Naive B cell (primary cell): ENCODE measurements at regions not wholly inside any gene's neighbourhood (a gene's known extent, or its start where the extent isn't known, plus 50 kb on each side); places are given as distances from the start of the nearest gene placed in this dataset.

Experiments used
- ATAC-seq, 2 donors: fragments of 150-1000 bp; cut with Tn5 transposase; 2 replicates each; pipeline ENCODE4 v1.10.0; 2021; ENCODE audit warnings: low read depth in 2 of 2, mild to moderate bottlenecking in 2 of 2, moderate library complexity in 2 of 2
- DNase-seq: peaks from one replicate; pipeline ENCODE4 v3.0.0; 2022
- H3K27ac Mint-ChIP-seq, 6 donors: one replicate each; pipeline ENCODE4 v1.8.0; 2020 to 2022; ENCODE audit warnings: mild to moderate bottlenecking in 6 of 6, mixed read lengths in 6 of 6, moderate library complexity in 5 of 6, inconsistent platforms in 2 of 6
- H3K27me3 Mint-ChIP-seq, 3 donors: one replicate each; pipeline ENCODE4 v1.8.0; 2021 to 2022; ENCODE audit warnings: mixed read lengths in 3 of 3, mild to moderate bottlenecking in 1 of 3
- H3K36me3 Mint-ChIP-seq, 2 donors: one replicate each; pipeline ENCODE4 v1.8.0; 2020 to 2022; ENCODE audit warnings: mixed read lengths in 2 of 2, inconsistent platforms in 1 of 2, mild to moderate bottlenecking in 1 of 2
- H3K4me1 Mint-ChIP-seq, 3 donors: one replicate each; pipeline ENCODE4 v1.8.0; 2020 to 2022; ENCODE audit warnings: mixed read lengths in 3 of 3, inconsistent platforms in 1 of 3, mild to moderate bottlenecking in 1 of 3, moderate library complexity in 1 of 3
- H3K4me3 Mint-ChIP-seq, 8 donors: one replicate each; pipeline ENCODE4 v1.8.0; 2020 to 2022; ENCODE audit warnings: mild to moderate bottlenecking in 8 of 8, mixed read lengths in 8 of 8, moderate library complexity in 8 of 8, inconsistent platforms in 2 of 8
- H3K9me3 Mint-ChIP-seq, 7 donors: one replicate each; pipeline ENCODE4 v1.8.0; 2020 to 2022; ENCODE audit warnings: mixed read lengths in 7 of 7, mild to moderate bottlenecking in 5 of 7, inconsistent platforms in 2 of 7, moderate library complexity in 1 of 7

DNA sequence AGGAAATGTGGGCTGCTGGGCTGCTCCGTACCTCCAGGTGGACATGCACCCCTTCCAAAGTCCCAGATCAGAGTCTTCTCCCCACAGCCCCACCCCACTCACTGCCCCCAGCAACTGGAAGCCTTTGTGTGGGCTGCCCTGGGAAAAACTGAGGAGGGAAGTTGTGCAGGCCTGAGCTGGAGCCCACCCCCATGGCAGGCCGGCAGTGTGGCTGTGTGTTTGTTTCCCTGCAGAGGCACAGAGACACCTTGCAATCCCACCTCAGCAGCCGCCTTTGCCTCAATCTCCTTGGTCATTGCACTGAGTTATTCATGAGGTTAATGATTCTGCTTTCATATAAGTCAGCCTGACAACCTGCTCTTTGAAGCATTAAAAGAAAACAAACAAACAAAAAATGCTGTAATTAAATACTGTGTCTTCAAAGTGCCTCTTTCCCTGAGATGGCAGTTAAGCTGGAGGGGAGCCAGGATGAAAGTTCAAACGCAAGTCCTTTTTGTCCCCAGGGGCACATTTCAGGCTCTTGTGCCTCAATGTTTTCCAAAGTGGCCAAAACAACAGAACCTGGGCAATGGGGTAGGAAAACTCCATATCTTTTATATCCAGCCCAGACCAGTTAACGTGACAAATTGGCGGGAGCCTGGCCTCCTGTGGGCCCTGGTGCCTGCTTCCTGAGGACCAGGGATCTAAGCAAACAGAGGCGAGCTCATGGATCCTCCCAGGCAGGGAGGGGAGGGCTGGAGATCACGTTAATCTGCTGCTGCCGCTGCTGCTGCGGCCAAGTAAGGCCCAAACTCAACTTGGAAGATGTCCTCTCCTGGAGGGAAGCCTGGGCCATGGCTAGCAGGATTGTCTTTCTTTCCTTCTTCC is 51.9 kb upstream of the TSPAN11 start:
- Mint-ChIP-seq H3K36me3 (peaks cover 0 to 4% of the 10 kb centered on the region in 2 donors), H3K4me3 (no peak overlapping the region), H3K9me3 (peaks cover 0 to 7% (median 3%) of the 10 kb centered on the region in 7 donors), H3K27me3 (peaks cover 27 to 52% (median 36%) of the 10 kb centered on the region in 3 donors), H3K27ac (peak overlapping the region in 1 of 6 donors; percentile 22), H3K4me1 (peaks cover 0 to 6% (median 2%) of the 10 kb centered on the region in 3 donors)
- DNase-seq (no peak), ATAC-seq (no peak)

DNA sequence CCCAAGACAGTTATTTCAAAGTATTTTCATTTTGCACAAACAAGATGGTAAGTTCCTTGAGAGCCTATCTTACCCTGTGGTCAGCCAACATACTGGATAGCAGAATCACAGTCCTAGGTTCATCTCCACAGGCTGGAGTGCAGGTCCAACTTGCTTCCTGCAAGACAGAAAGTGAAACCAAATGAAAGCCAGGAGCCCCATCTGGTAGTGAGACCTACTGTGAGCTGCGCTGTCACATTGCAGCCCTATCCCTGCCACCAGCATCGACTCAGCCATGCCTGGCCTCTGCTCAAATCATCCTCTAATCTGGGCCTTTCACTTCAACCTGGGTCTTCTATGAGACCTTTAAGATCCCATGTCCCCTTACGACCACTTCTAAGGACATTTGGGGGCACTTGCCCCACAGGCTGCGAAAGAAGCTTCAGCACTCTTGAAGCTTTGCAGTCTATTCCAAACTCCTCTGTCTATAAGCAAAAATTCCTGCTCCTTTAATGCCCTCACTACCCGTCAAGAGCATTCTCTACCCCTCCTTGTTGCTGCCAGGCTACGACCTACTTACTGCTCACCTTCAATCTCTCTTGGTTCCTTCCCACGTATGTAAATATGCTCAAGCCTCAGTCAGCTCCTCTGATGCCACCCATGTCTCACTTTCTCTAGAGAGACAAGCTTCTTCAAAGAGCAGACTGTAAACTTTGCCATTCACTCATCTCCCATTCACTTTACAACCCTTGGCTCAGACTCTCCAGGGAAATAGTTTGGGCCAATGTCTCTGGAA is 55.9 kb upstream of the TSPAN11 start:
- peaks cover 0 to 9% (median 2%) of the 10 kb centered on the region in 3 donors for H3K4me1 Mint-ChIP-seq
- peak overlapping the region in 1 of 8 donors; percentile 21 for H3K4me3 Mint-ChIP-seq
- peaks cover 24 to 37% (median 34%) of the 10 kb centered on the region in 3 donors for H3K27me3 Mint-ChIP-seq
- ATAC-seq, result no peak
- peaks cover 0 to 8% of the 10 kb centered on the region in 2 donors for H3K36me3 Mint-ChIP-seq
- peaks cover 7 to 29% (median 19%) of the 10 kb centered on the region in 7 donors for H3K9me3 Mint-ChIP-seq
- H3K27ac Mint-ChIP-seq, result peak overlapping the region in 1 of 6 donors; percentile 36
- no peak for DNase-seq

DNA sequence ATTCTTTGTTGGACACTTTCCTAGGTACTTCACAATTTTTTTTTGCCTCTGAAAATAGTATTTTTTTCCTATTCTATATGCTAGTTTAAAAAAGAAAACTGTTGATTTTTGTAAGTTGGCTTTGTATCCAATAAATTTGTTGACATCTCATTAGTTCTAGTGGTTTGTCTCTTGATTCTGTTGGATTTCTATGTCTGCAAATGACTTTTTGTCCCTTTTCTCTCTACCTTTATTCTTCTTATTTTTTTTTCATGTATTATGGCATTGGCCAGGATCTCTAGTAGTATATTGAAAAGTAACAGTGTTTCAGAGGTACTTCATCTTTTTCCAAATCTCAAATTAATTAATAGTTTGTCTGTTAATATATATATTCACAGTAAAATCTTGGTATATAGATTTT is 59.1 kb upstream of the TSPAN11 start:
- Mint-ChIP-seq H3K27me3 (peaks cover 25 to 53% (median 51%) of the 10 kb centered on the region in 3 donors), H3K9me3 (peaks cover 10 to 34% (median 22%) of the 10 kb centered on the region in 7 donors), H3K36me3 (peaks cover 0 to 8% of the 10 kb centered on the region in 2 donors), H3K4me3 (no peak overlapping the region), H3K4me1 (peaks cover 0 to 9% (median 2%) of the 10 kb centered on the region in 3 donors), H3K27ac (no peak overlapping the region)
- DNase-seq (no peak), ATAC-seq (no peak)

DNA sequence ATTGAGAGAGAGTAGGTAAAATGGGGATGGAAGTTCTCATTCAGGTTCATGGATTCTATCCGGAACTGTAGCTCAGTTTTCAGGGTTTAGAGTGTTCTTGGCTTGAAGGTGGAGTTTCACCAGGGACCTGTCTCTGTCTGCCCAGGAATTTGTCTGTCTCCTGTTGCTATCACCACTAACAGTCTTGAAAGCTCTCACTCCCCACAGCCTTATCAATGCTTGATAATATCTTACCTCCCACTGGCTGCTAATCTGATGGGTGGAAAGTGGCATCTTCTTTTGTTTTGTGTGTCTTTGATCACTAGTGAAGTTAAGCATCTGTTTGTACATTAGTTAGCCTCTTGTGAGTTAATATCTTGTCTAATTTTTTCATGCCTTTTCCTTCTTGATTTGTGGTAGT is 60.3 kb upstream of the TSPAN11 start:
- peaks cover 0 to 8% of the 10 kb centered on the region in 2 donors for H3K36me3 Mint-ChIP-seq
- H3K4me3 Mint-ChIP-seq, result no peak overlapping the region
- H3K27me3 Mint-ChIP-seq, result peaks cover 31 to 53% (median 45%) of the 10 kb centered on the region in 3 donors

DNA sequence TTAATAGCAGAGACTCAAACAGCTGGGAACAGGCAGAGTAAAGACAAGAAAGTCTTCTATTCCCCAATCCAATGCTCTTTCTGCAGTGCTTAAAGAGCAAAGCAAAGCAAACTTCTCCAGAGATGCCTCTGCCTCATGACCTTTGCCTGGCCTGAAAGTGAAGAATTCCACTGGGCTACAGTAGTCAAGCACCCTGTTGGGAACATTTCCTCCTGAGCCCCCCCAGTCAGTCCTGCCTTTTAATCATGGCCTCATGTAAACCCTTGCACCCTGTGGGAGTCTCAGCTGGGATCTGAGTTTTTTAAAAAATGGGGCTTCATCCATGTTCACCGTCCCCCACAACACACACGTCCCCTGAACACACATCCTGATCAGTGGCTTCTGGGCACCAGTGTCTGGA is 62.7 kb upstream of the TSPAN11 start:
- peaks cover 35 to 50% (median 41%) of the 10 kb centered on the region in 3 donors for H3K27me3 Mint-ChIP-seq
- H3K4me1 Mint-ChIP-seq, result no peaks in the 10 kb centered on the region
- peaks cover 7 to 34% (median 12%) of the 10 kb centered on the region in 7 donors for H3K9me3 Mint-ChIP-seq
- H3K36me3 Mint-ChIP-seq, result peaks cover 0 to 4% of the 10 kb centered on the region in 2 donors
- no peak for DNase-seq
- no peak overlapping the region for H3K4me3 Mint-ChIP-seq
- H3K27ac Mint-ChIP-seq, result no peak overlapping the region
- no peak for ATAC-seq

More for the DNA sequence above, 60.3 kb upstream of the TSPAN11 start:
- H3K9me3 Mint-ChIP-seq, result peaks cover 10 to 34% (median 17%) of the 10 kb centered on the region in 7 donors
- ATAC-seq (no peak), DNase-seq (no peak)
- no peak overlapping the region for H3K27ac Mint-ChIP-seq
- peaks cover 0 to 9% (median 2%) of the 10 kb centered on the region in 3 donors for H3K4me1 Mint-ChIP-seq

DNA sequence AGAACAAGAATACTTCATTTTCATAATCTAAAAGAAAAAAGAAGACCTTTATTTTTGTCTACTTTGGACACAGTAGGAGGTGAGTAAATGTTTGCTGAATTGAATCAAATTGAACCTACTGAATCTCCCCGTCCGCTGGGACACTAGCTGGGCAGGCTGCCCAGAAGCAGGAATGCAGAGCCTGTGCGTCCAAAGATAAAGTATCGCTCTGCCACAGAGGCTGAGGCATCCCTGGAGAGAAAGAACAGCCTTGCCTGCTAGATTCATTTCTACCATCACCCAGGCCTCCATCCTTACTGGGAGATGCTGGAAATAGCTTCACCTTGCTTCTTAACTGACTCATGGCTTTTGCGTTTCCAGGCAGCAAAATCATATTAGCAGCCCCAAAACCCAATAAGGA is 64.1 kb upstream of the TSPAN11 start:
- DNase-seq (no peak), ATAC-seq (no peak)
- H3K9me3 Mint-ChIP-seq, result peaks cover 7 to 23% (median 12%) of the 10 kb centered on the region in 7 donors
- peaks cover 30 to 48% (median 36%) of the 10 kb centered on the region in 3 donors for H3K27me3 Mint-ChIP-seq
- H3K27ac Mint-ChIP-seq, result no peak overlapping the region
- H3K4me3 Mint-ChIP-seq, result no peak overlapping the region
- peaks cover 0 to 4% of the 10 kb centered on the region in 2 donors for H3K36me3 Mint-ChIP-seq
- H3K4me1 Mint-ChIP-seq, result no peaks in the 10 kb centered on the region

DNA sequence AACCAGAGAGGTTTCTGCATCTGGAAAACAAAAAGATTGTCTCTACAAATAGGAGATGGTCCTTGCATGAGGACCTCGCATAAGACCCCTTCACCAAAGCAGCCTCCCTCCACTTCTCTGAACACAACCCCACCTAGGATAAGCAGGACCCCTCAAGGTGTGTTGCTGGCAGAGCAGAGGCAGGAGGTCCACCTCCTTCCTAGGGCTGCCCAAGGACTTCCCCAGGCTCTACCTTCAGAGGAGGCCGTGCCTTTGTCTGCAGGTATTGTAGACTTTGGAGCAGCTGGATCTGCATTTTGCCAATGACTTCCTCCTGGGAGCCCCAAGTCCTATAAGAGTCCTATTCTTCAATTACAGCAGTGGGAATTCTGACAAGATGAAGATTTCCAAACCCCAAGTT is 67.3 kb upstream of the TSPAN11 start:
- Mint-ChIP-seq H3K9me3 (no peaks in the 10 kb centered on the region), H3K36me3 (no peaks in the 10 kb centered on the region), H3K27me3 (peaks cover 20 to 27% (median 25%) of the 10 kb centered on the region in 3 donors), H3K4me1 (no peaks in the 10 kb centered on the region), H3K27ac (no peak overlapping the region), H3K4me3 (no peak overlapping the region)
- ATAC-seq, result no peak
- DNase-seq, result no peak

DNA sequence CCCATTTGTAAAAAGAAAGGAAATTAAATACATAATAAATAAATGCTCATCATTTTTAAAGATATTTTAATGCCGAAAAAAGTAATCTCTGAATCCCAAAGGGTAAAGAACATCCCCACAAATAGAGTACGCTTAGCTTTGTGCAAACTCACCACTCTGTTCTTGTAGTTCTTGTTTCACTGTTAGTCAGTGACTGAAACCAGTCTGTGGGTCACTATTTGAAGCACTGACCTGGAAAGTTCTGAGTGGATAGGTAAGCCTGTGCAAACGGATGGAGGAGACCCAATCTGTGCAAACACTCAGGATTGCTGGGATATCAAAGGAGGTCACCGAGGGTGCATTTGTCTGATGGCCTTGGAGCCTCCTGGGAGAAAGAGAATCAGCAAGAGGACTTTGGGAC is 68.1 kb upstream of the TSPAN11 start:
- no peaks in the 10 kb centered on the region for H3K4me1 Mint-ChIP-seq
- ATAC-seq (no peak), DNase-seq (no peak)
- no peaks in the 10 kb centered on the region for H3K9me3 Mint-ChIP-seq
- no peak overlapping the region for H3K27ac Mint-ChIP-seq
- H3K27me3 Mint-ChIP-seq, result peaks cover 13 to 27% (median 22%) of the 10 kb centered on the region in 3 donors
- no peaks in the 10 kb centered on the region for H3K36me3 Mint-ChIP-seq
- no peak overlapping the region for H3K4me3 Mint-ChIP-seq

DNA sequence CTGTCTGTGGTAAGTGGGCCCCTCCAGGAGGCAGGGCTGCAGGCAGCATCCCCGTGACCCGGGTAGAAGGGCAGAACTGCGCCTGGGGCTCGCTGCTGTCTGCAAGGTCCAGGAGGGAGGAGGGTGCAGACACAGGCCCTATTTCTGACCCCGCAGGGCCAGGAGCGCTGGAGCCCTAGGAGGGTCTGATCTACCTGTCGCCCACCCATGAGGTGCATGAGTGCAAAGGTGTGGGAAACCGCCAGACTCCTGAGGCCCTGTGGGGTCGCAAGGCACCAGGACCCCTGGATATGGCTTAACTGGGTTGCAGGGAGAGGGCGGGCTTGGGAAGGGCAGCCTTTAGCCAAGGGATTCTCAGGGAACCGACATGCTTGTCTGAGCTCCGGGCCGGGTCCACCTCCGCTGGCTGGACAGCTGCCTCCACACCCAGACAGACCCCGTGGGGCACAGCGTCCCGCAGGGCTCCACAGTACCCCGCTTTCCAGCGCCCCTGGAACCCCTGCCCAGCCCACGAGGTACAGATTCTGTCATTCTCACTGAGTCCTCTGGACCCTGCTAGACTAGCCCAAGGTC is 72.9 kb upstream of the TSPAN11 start:
- Mint-ChIP-seq H3K4me1 (peaks cover 9 to 11% (median 10%) of the 10 kb centered on the region in 3 donors), H3K9me3 (no peaks in the 10 kb centered on the region), H3K27me3 (no peaks in the 10 kb centered on the region), H3K36me3 (no peaks in the 10 kb centered on the region), H3K27ac (peak overlapping the region in 2 of 6 donors; percentile 59 to 88), H3K4me3 (no peak overlapping the region)
- ATAC-seq (no peak), DNase-seq (no peak)

DNA sequence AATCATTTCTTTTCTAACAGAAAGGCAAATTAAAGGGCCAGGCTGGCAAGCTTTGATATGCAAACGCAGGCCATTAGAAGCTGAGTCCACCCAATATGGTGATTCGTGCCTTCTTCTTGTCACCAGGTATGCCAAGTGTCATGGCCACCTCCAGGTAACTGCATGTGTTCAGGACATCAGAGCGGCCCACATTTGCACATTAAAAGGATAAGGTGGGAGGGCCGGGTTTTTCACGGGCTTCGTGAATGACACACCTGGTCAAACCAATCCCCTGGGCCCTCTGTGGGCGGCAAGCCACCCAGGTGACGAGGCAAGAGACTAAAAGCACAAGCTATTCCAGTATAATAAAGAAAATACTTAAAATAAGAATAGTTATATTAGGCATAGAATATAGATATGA is 75.9 kb upstream of the TSPAN11 start:
- Mint-ChIP-seq H3K4me3 (peak overlapping the region in 3 of 8 donors; percentile 15 to 85 (median 70)), H3K27me3 (no peaks in the 10 kb centered on the region), H3K27ac (peak overlapping the region in 3 of 6 donors; percentile 28 to 88 (median 38)), H3K4me1 (peaks cover 9 to 11% (median 10%) of the 10 kb centered on the region in 3 donors), H3K36me3 (no peaks in the 10 kb centered on the region), H3K9me3 (no peaks in the 10 kb centered on the region)
- DNase-seq, result no peak
- no peak for ATAC-seq

DNA sequence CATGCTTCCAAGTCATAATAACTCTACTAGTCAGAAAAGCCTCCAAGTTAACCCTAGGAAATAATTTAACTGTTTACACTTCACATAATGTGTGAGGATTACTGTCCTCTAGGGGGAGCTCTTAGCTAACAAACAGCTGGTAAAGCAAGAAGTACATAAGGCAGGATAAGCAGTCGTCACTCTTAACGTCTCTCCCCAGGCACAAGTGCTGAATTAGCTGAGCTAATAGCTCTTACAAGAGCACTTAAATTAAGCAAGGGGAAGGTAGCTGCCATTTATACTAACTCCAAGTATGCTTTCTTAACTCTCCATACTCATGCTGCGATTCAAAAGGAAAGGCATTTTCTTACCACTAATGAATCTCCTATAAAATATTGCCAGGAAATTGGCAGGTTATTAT is 79.3 kb upstream of the TSPAN11 start:
- DNase-seq (peak; percentile 53), ATAC-seq (no peak)
- H3K4me3 Mint-ChIP-seq, result no peak overlapping the region
- peak overlapping the region in 1 of 6 donors; percentile 5 for H3K27ac Mint-ChIP-seq
- no peaks in the 10 kb centered on the region for H3K9me3 Mint-ChIP-seq
- peaks cover 13 to 14% (median 13%) of the 10 kb centered on the region in 3 donors for H3K4me1 Mint-ChIP-seq
- H3K36me3 Mint-ChIP-seq, result no peaks in the 10 kb centered on the region
- peaks cover 0 to 1% (median 0%) of the 10 kb centered on the region in 3 donors for H3K27me3 Mint-ChIP-seq

DNA sequence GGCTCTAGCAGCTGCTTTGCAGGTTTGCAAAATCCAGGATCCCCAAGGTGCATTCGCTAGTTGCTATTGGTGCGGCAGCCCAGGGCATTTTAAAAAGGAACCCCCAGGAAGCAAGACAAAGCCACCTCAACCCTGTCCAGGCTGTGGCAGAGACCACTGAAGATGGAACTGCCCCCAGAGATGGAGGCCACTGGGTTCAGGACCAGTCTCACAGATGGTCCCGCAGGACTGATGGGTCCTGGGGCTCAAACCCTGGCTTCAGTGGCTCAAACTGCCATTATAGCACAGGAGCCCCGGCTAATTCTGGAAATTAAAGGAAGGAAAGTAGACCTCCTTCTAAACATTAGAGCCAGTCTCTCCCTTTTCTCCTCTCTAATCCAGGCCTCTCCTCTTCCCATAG is 79.8 kb upstream of the TSPAN11 start:
- Mint-ChIP-seq H3K27ac (no peak overlapping the region), H3K4me1 (peaks cover 9 to 11% (median 10%) of the 10 kb centered on the region in 3 donors), H3K36me3 (no peaks in the 10 kb centered on the region), H3K27me3 (peaks cover 0 to 4% (median 0%) of the 10 kb centered on the region in 3 donors), H3K4me3 (no peak overlapping the region), H3K9me3 (no peaks in the 10 kb centered on the region)
- no peak for DNase-seq
- no peak for ATAC-seq

DNA sequence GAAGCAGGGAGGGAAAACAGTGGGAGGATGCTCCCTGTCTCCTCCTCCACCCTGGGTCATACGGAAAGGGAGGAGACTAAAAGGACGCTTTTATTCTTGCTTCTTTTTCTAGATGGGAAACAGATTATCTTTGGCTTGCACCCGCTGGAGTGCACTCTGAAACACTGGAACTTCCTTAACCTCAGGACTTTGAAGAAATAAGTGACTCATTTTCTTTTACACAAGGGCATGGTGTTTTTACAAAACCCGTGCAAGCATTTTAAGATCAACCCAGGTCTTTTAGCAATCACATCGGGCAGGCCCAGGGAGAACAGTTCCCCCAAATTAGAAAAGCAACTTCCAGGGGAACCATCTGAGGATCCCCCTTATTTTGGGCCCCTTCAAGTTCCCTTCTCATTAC is 80.9 kb upstream of the TSPAN11 start:
- peaks cover 3 to 4% (median 3%) of the 10 kb centered on the region in 3 donors for H3K4me1 Mint-ChIP-seq
- H3K9me3 Mint-ChIP-seq, result no peaks in the 10 kb centered on the region
- H3K4me3 Mint-ChIP-seq, result no peak overlapping the region
- no peak for ATAC-seq
- DNase-seq, result no peak
- peaks cover 0 to 4% (median 0%) of the 10 kb centered on the region in 3 donors for H3K27me3 Mint-ChIP-seq
- no peak overlapping the region for H3K27ac Mint-ChIP-seq
- no peaks in the 10 kb centered on the region for H3K36me3 Mint-ChIP-seq
